ENCODE measurements at regions not wholly inside any gene's neighbourhood (a gene's known extent, or its start where the extent isn't known, plus 50 kb on each side); places are given as distances from the start of the nearest gene placed in this dataset.

DNA sequence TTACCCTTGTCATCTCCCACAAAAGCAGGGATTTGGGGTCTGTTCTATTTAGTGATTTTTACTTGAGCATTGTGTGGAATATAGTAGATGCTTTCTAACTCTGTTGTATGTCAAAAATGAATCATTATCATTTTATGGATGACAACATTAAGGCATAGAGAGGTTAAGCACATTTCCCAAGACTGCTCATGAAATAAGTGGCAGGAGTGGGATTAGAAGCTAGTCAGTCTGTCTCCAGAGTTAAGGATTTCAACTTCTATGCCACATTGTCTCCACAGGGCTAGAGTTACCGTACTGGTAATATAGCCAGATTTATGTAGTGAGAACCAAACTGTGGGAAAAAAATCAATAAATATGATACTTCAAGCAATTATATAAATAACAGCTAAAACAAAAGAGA lies 170.6 kb upstream of the DCN start:
- TF ChIP-seq, protein P1, sequence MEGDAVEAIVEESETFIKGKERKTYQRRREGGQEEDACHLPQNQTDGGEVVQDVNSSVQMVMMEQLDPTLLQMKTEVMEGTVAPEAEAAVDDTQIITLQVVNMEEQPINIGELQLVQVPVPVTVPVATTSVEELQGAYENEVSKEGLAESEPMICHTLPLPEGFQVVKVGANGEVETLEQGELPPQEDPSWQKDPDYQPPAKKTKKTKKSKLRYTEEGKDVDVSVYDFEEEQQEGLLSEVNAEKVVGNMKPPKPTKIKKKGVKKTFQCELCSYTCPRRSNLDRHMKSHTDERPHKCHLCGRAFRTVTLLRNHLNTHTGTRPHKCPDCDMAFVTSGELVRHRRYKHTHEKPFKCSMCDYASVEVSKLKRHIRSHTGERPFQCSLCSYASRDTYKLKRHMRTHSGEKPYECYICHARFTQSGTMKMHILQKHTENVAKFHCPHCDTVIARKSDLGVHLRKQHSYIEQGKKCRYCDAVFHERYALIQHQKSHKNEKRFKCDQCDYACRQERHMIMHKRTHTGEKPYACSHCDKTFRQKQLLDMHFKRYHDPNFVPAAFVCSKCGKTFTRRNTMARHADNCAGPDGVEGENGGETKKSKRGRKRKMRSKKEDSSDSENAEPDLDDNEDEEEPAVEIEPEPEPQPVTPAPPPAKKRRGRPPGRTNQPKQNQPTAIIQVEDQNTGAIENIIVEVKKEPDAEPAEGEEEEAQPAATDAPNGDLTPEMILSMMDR (IDR thresholded peaks at IDR 0.05) = no peak
- TF ChIP-seq POLR2A (IDR thresholded peaks at IDR 0.05) (no peak), EP300 (IDR thresholded peaks at IDR 0.05) (no peak), POLR2AphosphoS5 (IDR thresholded peaks at IDR 0.05) (no peak)
